HL-60 (cell line): ENCODE measurements at regions not wholly inside any gene's neighbourhood (a gene's known extent, or its start where the extent isn't known, plus 50 kb on each side); places are given as distances from the start of the nearest gene placed in this dataset.

Experiments used
- GABPA ChIP-seq: IDR thresholded peaks from 2 replicates; pipeline ENCODE4 v1.6.1; 2012; ENCODE audit warnings: low read depth
- POLR2AphosphoS5 ChIP-seq: IDR thresholded peaks from 2 replicates; pipeline ENCODE4 v1.6.1; 2012; ENCODE audit warnings: low read depth
- TF ChIP-seq, protein P1 (sequence below): IDR thresholded peaks from one replicate; pipeline ENCODE4 v1.5.1; 2011; ENCODE audit warnings: low read length, control low read depth, inconsistent platforms; ENCODE audit not compliant: insufficient read depth

DNA sequence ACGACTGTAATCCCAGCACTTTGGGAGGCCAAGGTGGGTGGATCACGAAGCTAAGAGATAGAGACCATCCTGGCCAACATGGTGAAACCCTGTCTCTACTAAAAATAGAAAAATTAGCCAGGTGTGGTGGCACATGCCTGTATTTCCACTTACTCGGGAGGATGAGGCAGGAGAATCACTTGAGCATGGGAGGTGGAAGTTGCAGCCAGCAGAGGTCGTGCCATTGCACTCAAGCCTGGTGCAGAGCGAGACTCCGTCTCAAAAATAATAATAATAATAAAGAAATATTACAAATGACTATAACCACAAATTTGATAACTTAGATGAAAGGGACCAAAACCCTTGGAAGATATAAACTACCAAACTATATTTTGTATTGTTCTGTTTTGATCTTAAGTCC lies 226.3 kb upstream of the GULP1 start:
- TF ChIP-seq, protein P1, sequence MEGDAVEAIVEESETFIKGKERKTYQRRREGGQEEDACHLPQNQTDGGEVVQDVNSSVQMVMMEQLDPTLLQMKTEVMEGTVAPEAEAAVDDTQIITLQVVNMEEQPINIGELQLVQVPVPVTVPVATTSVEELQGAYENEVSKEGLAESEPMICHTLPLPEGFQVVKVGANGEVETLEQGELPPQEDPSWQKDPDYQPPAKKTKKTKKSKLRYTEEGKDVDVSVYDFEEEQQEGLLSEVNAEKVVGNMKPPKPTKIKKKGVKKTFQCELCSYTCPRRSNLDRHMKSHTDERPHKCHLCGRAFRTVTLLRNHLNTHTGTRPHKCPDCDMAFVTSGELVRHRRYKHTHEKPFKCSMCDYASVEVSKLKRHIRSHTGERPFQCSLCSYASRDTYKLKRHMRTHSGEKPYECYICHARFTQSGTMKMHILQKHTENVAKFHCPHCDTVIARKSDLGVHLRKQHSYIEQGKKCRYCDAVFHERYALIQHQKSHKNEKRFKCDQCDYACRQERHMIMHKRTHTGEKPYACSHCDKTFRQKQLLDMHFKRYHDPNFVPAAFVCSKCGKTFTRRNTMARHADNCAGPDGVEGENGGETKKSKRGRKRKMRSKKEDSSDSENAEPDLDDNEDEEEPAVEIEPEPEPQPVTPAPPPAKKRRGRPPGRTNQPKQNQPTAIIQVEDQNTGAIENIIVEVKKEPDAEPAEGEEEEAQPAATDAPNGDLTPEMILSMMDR = no peak
- TF ChIP-seq POLR2AphosphoS5 (no peak), GABPA (no peak)
